GM18505 (cell line): ENCODE measurements at regions not wholly inside any gene's neighbourhood (a gene's known extent, or its start where the extent isn't known, plus 50 kb on each side); places are given as distances from the start of the nearest gene placed in this dataset.

Experiments
- ATAC-seq: cut with Tn5 transposase; IDR thresholded peaks from one replicate; pipeline ENCODE4 v1.9.1; 2021; ENCODE audit not compliant: unreplicated experiment
- POLR2A ChIP-seq: IDR thresholded peaks from 4 replicates; pipeline ENCODE4 v1.6.1; 2011; ENCODE audit warnings: borderline replicate concordance; ENCODE audit not compliant: insufficient read depth, insufficient read length; ENCODE audit errors: extremely low read depth

DNA sequence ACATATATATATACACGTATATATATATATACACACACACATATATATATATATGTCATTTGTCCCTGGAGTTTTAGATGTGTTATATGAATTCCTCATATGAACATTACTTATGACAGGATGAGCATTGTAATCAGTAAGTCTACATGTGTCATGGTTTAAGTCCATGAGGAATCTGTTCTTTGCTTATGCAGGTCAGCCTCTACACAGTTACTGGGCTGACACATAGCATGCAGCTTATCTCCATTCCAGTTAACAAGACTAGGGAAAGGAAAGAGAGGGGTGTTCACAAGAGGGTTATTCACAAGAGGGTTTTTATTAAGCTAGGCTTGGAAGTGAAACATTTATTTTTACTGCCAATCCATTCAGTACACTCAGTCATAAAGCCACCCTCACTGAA, 226.7 kb downstream of the SNX13 start:
- ATAC-seq, result no peak
- no peak for TF ChIP-seq POLR2A

GRCh38 chr7:17716816-17717215, 223.5 kb downstream of the SNX13 start:
- TF ChIP-seq POLR2A, result no peak
- ATAC-seq, result no peak

DNA sequence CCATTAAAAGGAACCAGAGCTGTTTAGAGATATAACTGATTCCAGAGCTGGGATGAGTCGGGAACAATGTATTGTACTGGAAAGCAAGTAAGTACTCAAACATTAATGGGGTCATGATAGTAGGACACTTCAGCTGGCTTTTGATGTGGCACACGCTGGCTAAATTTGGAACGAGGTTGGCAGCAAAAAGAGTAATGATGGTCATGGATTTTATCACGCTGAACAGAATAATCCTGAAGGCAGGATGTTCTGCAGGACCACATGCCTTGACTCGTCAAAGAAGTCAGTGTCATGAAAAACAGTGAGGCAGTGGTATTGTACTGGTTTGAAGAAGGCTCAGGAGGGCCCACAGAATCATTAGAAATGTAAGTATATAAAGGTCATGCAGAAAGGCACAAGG, 220.3 kb downstream of the SNX13 start:
- ATAC-seq, result no peak
- no peak for TF ChIP-seq POLR2A

- ATAC-seq, result no peak
- TF ChIP-seq POLR2A, result no peak
Measured at GRCh38 chr7:17721736-17722285, 218.5 kb downstream of the SNX13 start.

- ATAC-seq, result no peak
- no peak for TF ChIP-seq POLR2A
Measured at GRCh38 chr7:17722798-17723197, 217.5 kb downstream of the SNX13 start.

GRCh38 chr7:17725821-17726220, 214.5 kb downstream of the SNX13 start:
- no peak for TF ChIP-seq POLR2A
- ATAC-seq, result no peak

- ATAC-seq, result no peak
- TF ChIP-seq POLR2A, result no peak
Measured at GRCh38 chr7:17732083-17732482, 208.2 kb downstream of the SNX13 start.
